PC-3 (cell line): ENCODE measurements at regions not wholly inside any gene's neighbourhood (a gene's known extent, or its start where the extent isn't known, plus 50 kb on each side); places are given as distances from the start of the nearest gene placed in this dataset.
"Not testable (repeated sequence)": the region's sequence is repeated elsewhere in the genome, so short reads cannot be mapped to it uniquely, and the experiment has no call there.

Experiments used
- ATAC-seq: fragments of 200-7000 bp; cut with Tn5 transposase; 2 replicates; pipeline ENCODE4 v1.9.1; 2020; ENCODE audit warnings: mild to moderate bottlenecking, moderate library complexity
- BruUV-seq: library from RNA; stranded (reverse); fragments of 400-500 nt; replicated peaks from 2 replicates; lab custom pipeline; 2021; lab: Mats Ljungman, UMichigan
- CTCF ChIA-PET: fragments of 300-600 bp; sonication (Branson Sonifier 250); formaldehyde crosslinking; loops from one replicate; lab custom pipeline; 2022; ENCODE audit warnings: antibody characterized with exemption; lab: Charles Lee
- POLR2A ChIA-PET: fragments of 300-600 bp; sonication (Branson Sonifier 250); formaldehyde crosslinking; loops from one replicate; lab custom pipeline; 2022; ENCODE audit warnings: antibody characterized with exemption; ENCODE audit not compliant: unreplicated experiment; lab: Charles Lee
- DNase-seq: peaks from one replicate; pipeline ENCODE4 v3.0.0-alpha.2; 2015
- H2AFZ ChIP-seq: fragments of 300-600 bp; sonication (generic); 2 replicates; pipeline ENCODE4 v1.6.0; 2016; ENCODE audit warnings: antibody characterized with exemption, low read length
- H3F3A ChIP-seq: fragments of 300-600 bp; sonication (generic); one replicate; pipeline ENCODE4 v1.6.0; 2017; ENCODE audit warnings: antibody characterized with exemption, low read length, control low read depth, mild to moderate bottlenecking; ENCODE audit not compliant: unreplicated experiment
- H3K27ac ChIP-seq: fragments of 300-600 bp; sonication (generic); 2 replicates; pipeline ENCODE4 v1.5.1; 2016; ENCODE audit warnings: mild to moderate bottlenecking, low read length
- H3K27me3 ChIP-seq: fragments of 300-600 bp; sonication (generic); 2 replicates; pipeline ENCODE4 v1.6.1; 2016; ENCODE audit warnings: low read length, mixed read lengths
- H3K36me3 ChIP-seq: fragments of 300-600 bp; sonication (generic); 2 replicates; pipeline ENCODE4 v1.6.1; 2016; ENCODE audit warnings: low read depth, mixed run types, low read length, mixed read lengths
- H3K4me1 ChIP-seq: fragments of 300-600 bp; sonication (generic); 2 replicates; pipeline ENCODE4 v1.5.1; 2016; ENCODE audit warnings: low read length; ENCODE audit not compliant: insufficient read depth
- H3K4me2 ChIP-seq: fragments of 300-600 bp; sonication (generic); 2 replicates; pipeline ENCODE4 v1.6.0; 2016; ENCODE audit warnings: low read length
- H3K4me3 ChIP-seq: fragments of 300-600 bp; sonication (generic); 2 replicates; pipeline ENCODE4 v1.5.1; 2016; ENCODE audit warnings: mild to moderate bottlenecking, low read length, mixed read lengths
- H3K79me2 ChIP-seq: fragments of 300-600 bp; sonication (generic); 2 replicates; pipeline ENCODE4 v1.6.1; 2017; ENCODE audit warnings: low read length, mixed read lengths
- H3K9ac ChIP-seq: fragments of 300-600 bp; sonication (generic); 2 replicates; pipeline ENCODE4 v1.6.0; 2016; ENCODE audit warnings: mild to moderate bottlenecking, low read length
- H3K9me2 ChIP-seq: fragments of 300-600 bp; sonication (generic); replicated peaks from 2 replicates; pipeline ENCODE4 v1.6.1; 2016; ENCODE audit warnings: mixed run types, low read length, mixed read lengths
- H3K9me3 ChIP-seq: fragments of 300-600 bp; sonication (generic); 2 replicates; pipeline ENCODE4 v1.6.1; 2016; ENCODE audit warnings: low read length, mixed read lengths
- H4K20me1 ChIP-seq: fragments of 300-600 bp; sonication (generic); 2 replicates; pipeline ENCODE4 v1.6.1; 2016; ENCODE audit warnings: low read length, mixed read lengths
- CTCF ChIP-seq: fragments of 300-600 bp; sonication (generic); conservative IDR thresholded peaks from 2 replicates; pipeline ENCODE4 v1.5.1; 2017; ENCODE audit warnings: antibody characterized with exemption, low read depth, mild to moderate bottlenecking, low read length
- EZH2 ChIP-seq: fragments of 300-600 bp; sonication (generic); IDR thresholded peaks from one replicate; pipeline ENCODE4 v1.6.1; 2017; ENCODE audit warnings: antibody characterized with exemption, mild to moderate bottlenecking, low read length; ENCODE audit not compliant: unreplicated experiment
- EZH2phosphoT487 ChIP-seq: fragments of 300-600 bp; sonication (generic); IDR thresholded peaks from 2 replicates; pipeline ENCODE4 v1.6.1; 2018; ENCODE audit warnings: mild to moderate bottlenecking, antibody characterized with exemption, low read length, borderline replicate concordance
- intact Hi-C: fragments of 100-400 bp; cut with micrococcal nuclease; formaldehyde crosslinking; loops from 2 replicates; pipeline ENCODE4 v1.9.0; 2023

GRCh38 chr7:142494021-142494420 is 236.2 kb upstream of the PRSS58 start:
- Histone ChIP-seq H3F3A (no peaks in the 10 kb centered on the region), H3K9me2 (no peaks in the 10 kb centered on the region), H4K20me1 (no peaks in the 10 kb centered on the region), H3K9ac (no peak overlapping the region), H3K9me3 (no peaks in the 10 kb centered on the region), H3K27me3 (no peaks in the 10 kb centered on the region), H3K4me2 (no peak overlapping the region), H3K4me1 (peaks cover 9% of the 10 kb centered on the region; the same call in 1 of the 2 replicates), H3K4me3 (no peak overlapping the region), H3K27ac (no peak overlapping the region), H3K36me3 (no peaks in the 10 kb centered on the region), H2AFZ (no peak overlapping the region), H3K79me2 (no peaks in the 10 kb centered on the region)
- TF ChIP-seq CTCF (no peak), EZH2 (no peak), EZH2phosphoT487 (no peak)
- no TSS peak for BruUV-seq
- ChIA-PET CTCF (interaction anchor here (0.6 kb wide), 1 partner anchor 94 kb away, joined by 4 read pairs; no protein-coding TSS in a partner anchor), POLR2A (no interaction called here)
- DNase-seq, result no peak
- ATAC-seq, result no peak
- intact Hi-C loops, result no loop called here

GRCh38 chr7:142488842-142489241 is 231.0 kb upstream of the PRSS58 start:
- no TSS peak for BruUV-seq
- Histone ChIP-seq H3K9ac (no peak overlapping the region), H3K4me3 (no peak overlapping the region), H3K9me2 (no peaks in the 10 kb centered on the region), H3K36me3 (no peaks in the 10 kb centered on the region), H3K79me2 (no peaks in the 10 kb centered on the region), H4K20me1 (no peaks in the 10 kb centered on the region), H3K27ac (no peak overlapping the region), H3K9me3 (no peaks in the 10 kb centered on the region), H3K4me1 (no peaks in the 10 kb centered on the region), H3F3A (no peaks in the 10 kb centered on the region), H3K4me2 (no peak overlapping the region), H2AFZ (no peak overlapping the region), H3K27me3 (no peaks in the 10 kb centered on the region)
- intact Hi-C loops, result no loop called here
- peak; percentile 59 for DNase-seq
- POLR2A ChIA-PET, result interaction anchor here (0.5 kb wide), 1 partner anchor 11 kb away, joined by 3 read pairs; no protein-coding TSS in a partner anchor
- CTCF ChIA-PET, result no interaction called here
- ATAC-seq, result no peak
- TF ChIP-seq CTCF (no peak), EZH2 (no peak), EZH2phosphoT487 (no peak)

DNA sequence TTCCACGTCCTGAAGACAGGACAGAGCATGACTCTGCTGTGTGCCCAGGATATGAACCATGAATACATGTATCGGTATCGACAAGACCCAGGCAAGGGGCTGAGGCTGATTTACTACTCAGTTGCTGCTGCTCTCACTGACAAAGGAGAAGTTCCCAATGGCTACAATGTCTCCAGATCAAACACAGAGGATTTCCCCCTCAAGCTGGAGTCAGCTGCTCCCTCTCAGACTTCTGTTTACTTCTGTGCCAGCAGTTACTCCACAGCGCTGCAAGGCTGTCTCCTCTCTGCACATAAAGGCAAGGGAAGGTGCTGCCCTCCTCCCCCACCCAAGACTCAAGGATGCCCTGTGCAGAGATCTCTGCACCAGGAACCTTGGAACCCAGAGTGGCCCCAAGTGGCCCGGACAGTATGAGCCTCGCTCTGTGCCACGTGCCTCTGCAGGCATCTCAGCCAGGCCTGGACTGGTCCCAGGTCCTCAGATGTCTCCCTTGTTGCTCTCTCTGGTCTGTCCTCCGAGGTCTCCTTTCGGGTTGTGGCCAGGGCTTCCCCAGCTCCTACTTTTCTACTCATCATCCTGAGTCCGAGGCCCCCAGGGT is 230.3 kb upstream of the PRSS58 start:
- DNase-seq (no peak), ATAC-seq (no peak)
- no peak overlapping the region for H3K9ac ChIP-seq
- H3F3A ChIP-seq, result no peaks in the 10 kb centered on the region
- H3K9me2 ChIP-seq, result no peaks in the 10 kb centered on the region
- no peaks in the 10 kb centered on the region for H3K4me1 ChIP-seq
- H3K4me3 ChIP-seq, result no peak overlapping the region
- ChIA-PET POLR2A (no interaction called here), CTCF (no interaction called here)
- no peaks in the 10 kb centered on the region for H4K20me1 ChIP-seq
- TF ChIP-seq EZH2phosphoT487 (no peak), EZH2 (no peak), CTCF (no peak)
- no TSS peak for BruUV-seq
- H3K36me3 ChIP-seq, result no peaks in the 10 kb centered on the region; the same call in 1 of the 2 replicates
- no peaks in the 10 kb centered on the region for H3K9me3 ChIP-seq
- H2AFZ ChIP-seq, result no peak overlapping the region
- H3K4me2 ChIP-seq, result no peak overlapping the region
- H3K79me2 ChIP-seq, result no peaks in the 10 kb centered on the region
- no peaks in the 10 kb centered on the region for H3K27me3 ChIP-seq
- no peak overlapping the region for H3K27ac ChIP-seq
- intact Hi-C loops, result no loop called here

DNA sequence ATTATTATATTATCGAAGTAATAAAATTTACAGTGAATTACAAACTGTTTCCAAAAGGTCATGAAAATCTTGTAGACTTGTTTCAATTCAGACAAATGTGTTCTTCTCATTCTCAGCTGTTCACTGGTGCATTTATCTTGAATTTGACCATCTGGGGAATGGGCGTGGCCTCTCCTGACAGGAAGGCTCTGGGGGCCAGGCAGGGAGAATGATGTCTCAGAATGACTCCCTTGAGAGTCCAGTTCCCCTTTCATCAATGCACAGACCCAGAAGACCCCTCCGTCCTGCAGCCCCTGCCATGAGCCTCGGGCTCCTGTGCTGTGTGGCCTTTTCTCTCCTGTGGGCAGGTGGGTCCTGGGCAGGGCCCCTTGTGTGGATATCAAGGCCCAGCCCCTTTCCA is 229.7 kb upstream of the PRSS58 start:
- POLR2A ChIA-PET, H3K4me1 ChIP-seq, H3F3A ChIP-seq, H3K4me3 ChIP-seq, H4K20me1 ChIP-seq, H3K9me2 ChIP-seq, H3K36me3 ChIP-seq, DNase-seq, H3K27me3 ChIP-seq, H3K9ac ChIP-seq, intact Hi-C loops, H2AFZ ChIP-seq, CTCF ChIA-PET, H3K9me3 ChIP-seq, H3K79me2 ChIP-seq, ATAC-seq, H3K27ac ChIP-seq, BruUV-seq, H3K4me2 ChIP-seq: not testable (repeated sequence)
